ENCODE measurements at regions not wholly inside any gene's neighbourhood (a gene's known extent, or its start where the extent isn't known, plus 50 kb on each side); places are given as distances from the start of the nearest gene placed in this dataset.

GRCh38 chr18:60246606-60247005, 126.0 kb downstream of the MC4R start:
- TF ChIP-seq CTCF (conservative IDR thresholded peaks at IDR 0.05 in 1 of 2, IDR thresholded peaks at IDR 0.05 in 1 of 2; ENCODE audit: low read depth in 1 of 2, low read length in 2 of 2) = no peak
- TF ChIP-seq EZH2 (IDR thresholded peaks at IDR 0.05; ENCODE audit: low read length, missing control alignments) = no peak
